Astrocyte of the hippocampus (primary cell): ENCODE measurements at regions not wholly inside any gene's neighbourhood (a gene's known extent, or its start where the extent isn't known, plus 50 kb on each side); places are given as distances from the start of the nearest gene placed in this dataset.

Experiments
- DNase-seq: peaks from one replicate; pipeline ENCODE4 v3.0.0; 2011; ENCODE audit warnings: low read depth, low spot score

- DNase-seq = peak; percentile 26
Measured at GRCh38 chr1:43008115-43009060, 49.7 kb upstream of the SLC2A1 start.
